ENCODE measurements at regions not wholly inside any gene's neighbourhood (a gene's known extent, or its start where the extent isn't known, plus 50 kb on each side); places are given as distances from the start of the nearest gene placed in this dataset.

DNA sequence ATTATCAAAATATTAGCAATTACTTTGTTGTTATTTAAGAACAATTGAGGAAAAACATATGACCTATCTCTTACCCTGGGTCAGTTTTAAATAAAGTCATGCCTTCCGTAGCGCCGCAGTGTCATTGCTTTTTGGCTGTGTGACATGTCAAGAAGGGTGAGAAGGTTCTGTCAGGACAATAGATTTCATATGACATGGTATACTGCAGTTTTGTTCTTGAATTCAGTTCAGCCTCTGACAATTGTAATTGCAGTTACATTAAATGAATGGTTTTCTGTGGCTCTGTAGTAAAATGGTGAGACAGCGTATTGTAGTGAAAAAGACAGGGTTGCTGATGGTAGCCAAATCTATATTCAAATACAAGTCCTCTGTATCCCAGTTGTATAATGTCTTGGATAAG is 307.2 kb downstream of the CDH2 start:
- no peaks in the 10 kb centered on the region for H3K27me3 ChIP-seq (ENCODE audit: control insufficient read depth, insufficient read depth, low read length)
- TF ChIP-seq EZH2 (IDR thresholded peaks at IDR 0.05; ENCODE audit: low read length, missing control alignments) (no peak), CTCF (conservative IDR thresholded peaks at IDR 0.05 in 1 of 2, IDR thresholded peaks at IDR 0.05 in 1 of 2; ENCODE audit: low read depth in 1 of 2, low read length in 2 of 2) (no peak)
- no peak overlapping the region for H2AFZ ChIP-seq (ENCODE audit: low read length)
- H4K20me1 ChIP-seq (ENCODE audit: control insufficient read depth, extremely low read depth, insufficient read depth, low read length): no peaks in the 10 kb centered on the region
- H3K27ac ChIP-seq (ENCODE audit: insufficient read depth, low read length): no peak overlapping the region
- no peaks in the 10 kb centered on the region for H3K4me1 ChIP-seq (ENCODE audit: control insufficient read depth, extremely low read depth, insufficient read depth, low read length)
- no peaks in the 10 kb centered on the region for H3K9me3 ChIP-seq (ENCODE audit: control insufficient read depth, insufficient read depth, low read depth, low read length)
- H3K4me3 ChIP-seq (replicated peaks in 1 of 4; ENCODE audit: control extremely low read depth in 1 of 4, insufficient read depth in 1 of 4, low read depth in 3 of 4, low read length in 4 of 4): no peak overlapping the region
- H3K4me2 ChIP-seq (ENCODE audit: extremely low read depth, insufficient read depth, low read length): no peak overlapping the region
- no peak for DNase-seq (ENCODE audit: low read depth in 2 of 2)
- no peak overlapping the region for H3K9ac ChIP-seq (ENCODE audit: insufficient read depth, low read length)
- H3K79me2 ChIP-seq (ENCODE audit: control insufficient read depth, insufficient read depth, low read length): no peaks in the 10 kb centered on the region
- H3K36me3 ChIP-seq (ENCODE audit: control insufficient read depth, insufficient read depth, low read length): no peaks in the 10 kb centered on the region

DNA sequence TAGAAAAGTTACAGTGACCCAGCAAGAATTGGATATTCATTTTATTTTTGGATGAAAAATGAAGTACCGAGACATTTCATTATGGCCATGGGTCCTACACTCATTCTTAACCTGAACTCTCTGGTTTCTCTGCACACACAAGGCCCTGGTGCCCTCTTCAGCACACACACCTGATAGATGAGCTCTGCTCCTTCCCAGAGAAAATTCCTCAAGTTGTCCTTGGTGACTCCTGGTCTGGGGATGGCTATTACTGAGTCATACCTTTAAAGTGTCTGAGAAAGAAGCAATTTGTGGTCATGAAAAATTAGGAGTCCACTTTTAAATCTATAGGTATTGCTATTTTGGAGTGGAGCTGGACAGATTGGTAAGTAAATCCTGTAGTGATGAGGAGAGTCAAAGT is 311.5 kb downstream of the CDH2 start:
- DNase-seq (ENCODE audit: low read depth in 2 of 2): peak in 1 of 2 donors; percentile 13
- no peak overlapping the region for H3K4me2 ChIP-seq (ENCODE audit: extremely low read depth, insufficient read depth, low read length)
- no peak overlapping the region for H3K4me3 ChIP-seq (replicated peaks in 1 of 4; ENCODE audit: control extremely low read depth in 1 of 4, insufficient read depth in 1 of 4, low read depth in 3 of 4, low read length in 4 of 4)
- no peaks in the 10 kb centered on the region for H3K9me3 ChIP-seq (ENCODE audit: control insufficient read depth, insufficient read depth, low read depth, low read length)
- no peaks in the 10 kb centered on the region for H3K36me3 ChIP-seq (ENCODE audit: control insufficient read depth, insufficient read depth, low read length)
- H3K9ac ChIP-seq (ENCODE audit: insufficient read depth, low read length): no peak overlapping the region
- H3K4me1 ChIP-seq (ENCODE audit: control insufficient read depth, extremely low read depth, insufficient read depth, low read length): no peaks in the 10 kb centered on the region
- H4K20me1 ChIP-seq (ENCODE audit: control insufficient read depth, extremely low read depth, insufficient read depth, low read length): no peaks in the 10 kb centered on the region
- no peak overlapping the region for H3K27ac ChIP-seq (ENCODE audit: insufficient read depth, low read length)
- H2AFZ ChIP-seq (ENCODE audit: low read length): no peak overlapping the region
- TF ChIP-seq EZH2 (IDR thresholded peaks at IDR 0.05; ENCODE audit: low read length, missing control alignments) (no peak), CTCF (conservative IDR thresholded peaks at IDR 0.05 in 1 of 2, IDR thresholded peaks at IDR 0.05 in 1 of 2; ENCODE audit: low read depth in 1 of 2, low read length in 2 of 2) (no peak)
- no peaks in the 10 kb centered on the region for H3K79me2 ChIP-seq (ENCODE audit: control insufficient read depth, insufficient read depth, low read length)
- H3K27me3 ChIP-seq (ENCODE audit: control insufficient read depth, insufficient read depth, low read length): no peaks in the 10 kb centered on the region

GRCh38 chr18:27863780-27864430 is 313.0 kb downstream of the CDH2 start:
- Histone ChIP-seq H3K27me3 (ENCODE audit: control insufficient read depth, insufficient read depth, low read length) (no peaks in the 10 kb centered on the region), H3K4me3 (replicated peaks in 1 of 4; ENCODE audit: control extremely low read depth in 1 of 4, insufficient read depth in 1 of 4, low read depth in 3 of 4, low read length in 4 of 4) (no peak overlapping the region), H3K9me3 (ENCODE audit: control insufficient read depth, insufficient read depth, low read depth, low read length) (no peaks in the 10 kb centered on the region), H3K79me2 (ENCODE audit: control insufficient read depth, insufficient read depth, low read length) (no peaks in the 10 kb centered on the region), H2AFZ (ENCODE audit: low read length) (no peak overlapping the region), H3K4me2 (ENCODE audit: extremely low read depth, insufficient read depth, low read length) (no peak overlapping the region), H4K20me1 (ENCODE audit: control insufficient read depth, extremely low read depth, insufficient read depth, low read length) (no peaks in the 10 kb centered on the region), H3K4me1 (ENCODE audit: control insufficient read depth, extremely low read depth, insufficient read depth, low read length) (no peaks in the 10 kb centered on the region), H3K36me3 (ENCODE audit: control insufficient read depth, insufficient read depth, low read length) (no peaks in the 10 kb centered on the region), H3K27ac (ENCODE audit: insufficient read depth, low read length) (no peak overlapping the region), H3K9ac (ENCODE audit: insufficient read depth, low read length) (no peak overlapping the region)
- DNase-seq (ENCODE audit: low read depth in 2 of 2): no peak
- TF ChIP-seq CTCF (conservative IDR thresholded peaks at IDR 0.05 in 1 of 2, IDR thresholded peaks at IDR 0.05 in 1 of 2; ENCODE audit: low read depth in 1 of 2, low read length in 2 of 2) (no peak), EZH2 (IDR thresholded peaks at IDR 0.05; ENCODE audit: low read length, missing control alignments) (no peak)

Data from fibroblast of lung (primary cell).